GM18858 (cell line): ENCODE measurements at regions not wholly inside any gene's neighbourhood (a gene's known extent, or its start where the extent isn't known, plus 50 kb on each side); places are given as distances from the start of the nearest gene placed in this dataset.

ENCODE experiments used
- ATAC-seq: cut with Tn5 transposase; IDR thresholded peaks from one replicate; pipeline ENCODE4 v1.9.1; 2021; ENCODE audit not compliant: unreplicated experiment

DNA sequence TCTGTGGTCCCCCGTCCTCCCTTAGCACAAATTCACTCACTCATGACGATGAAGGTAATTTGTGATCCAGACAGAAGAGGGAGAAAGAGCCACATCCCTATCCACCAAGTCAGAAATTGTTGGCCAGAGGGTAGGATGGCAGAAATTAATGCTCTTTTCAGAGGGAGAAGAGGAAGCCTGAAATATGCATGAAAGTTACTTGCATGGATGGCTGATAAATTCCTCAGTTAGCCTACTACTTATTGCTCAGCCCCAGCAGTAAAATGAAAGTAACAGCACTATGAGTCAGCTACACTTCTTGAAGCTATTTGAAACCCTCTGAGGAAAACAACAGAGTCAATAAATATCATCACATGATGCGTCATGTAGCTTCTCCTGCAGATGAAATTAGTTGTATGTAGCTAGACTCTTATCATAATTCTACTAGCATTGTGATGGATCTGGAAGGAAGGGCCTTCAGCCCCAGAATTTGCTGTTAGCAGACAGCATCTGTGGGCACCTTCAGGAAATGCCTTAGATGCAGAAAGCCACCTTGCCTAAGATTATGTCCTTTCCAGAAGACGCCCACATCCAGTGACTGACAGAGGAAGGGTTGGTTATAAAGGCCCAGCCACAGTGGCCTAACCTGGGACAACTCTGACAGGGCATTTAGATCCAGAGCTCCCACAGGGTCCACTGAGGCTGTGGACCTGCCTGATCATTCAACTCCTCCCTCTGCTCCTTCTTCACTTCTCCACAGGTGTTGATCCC, 81.2 kb upstream of the CCDC112 start:
- ATAC-seq: peak; percentile 51

DNA sequence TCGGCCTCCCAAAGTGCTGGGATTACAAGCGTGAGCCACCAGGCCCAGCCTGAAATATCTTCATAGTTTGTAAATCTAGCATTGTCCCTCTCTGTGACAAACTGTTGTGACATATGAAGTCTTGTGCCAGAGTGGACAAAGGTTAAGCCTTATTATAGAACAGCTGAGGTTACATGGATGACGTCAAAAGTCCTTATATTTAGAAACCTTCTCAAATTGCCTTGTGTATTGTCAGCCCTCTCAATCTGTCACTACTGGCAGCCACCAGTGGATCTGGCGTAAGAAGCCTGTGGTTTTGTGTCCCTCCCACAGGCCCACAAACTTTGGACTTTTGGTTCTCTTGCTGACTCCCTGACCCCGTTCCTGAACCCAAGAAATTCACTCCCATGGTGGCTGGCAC, 79.4 kb upstream of the CCDC112 start:
- ATAC-seq: no peak

DNA sequence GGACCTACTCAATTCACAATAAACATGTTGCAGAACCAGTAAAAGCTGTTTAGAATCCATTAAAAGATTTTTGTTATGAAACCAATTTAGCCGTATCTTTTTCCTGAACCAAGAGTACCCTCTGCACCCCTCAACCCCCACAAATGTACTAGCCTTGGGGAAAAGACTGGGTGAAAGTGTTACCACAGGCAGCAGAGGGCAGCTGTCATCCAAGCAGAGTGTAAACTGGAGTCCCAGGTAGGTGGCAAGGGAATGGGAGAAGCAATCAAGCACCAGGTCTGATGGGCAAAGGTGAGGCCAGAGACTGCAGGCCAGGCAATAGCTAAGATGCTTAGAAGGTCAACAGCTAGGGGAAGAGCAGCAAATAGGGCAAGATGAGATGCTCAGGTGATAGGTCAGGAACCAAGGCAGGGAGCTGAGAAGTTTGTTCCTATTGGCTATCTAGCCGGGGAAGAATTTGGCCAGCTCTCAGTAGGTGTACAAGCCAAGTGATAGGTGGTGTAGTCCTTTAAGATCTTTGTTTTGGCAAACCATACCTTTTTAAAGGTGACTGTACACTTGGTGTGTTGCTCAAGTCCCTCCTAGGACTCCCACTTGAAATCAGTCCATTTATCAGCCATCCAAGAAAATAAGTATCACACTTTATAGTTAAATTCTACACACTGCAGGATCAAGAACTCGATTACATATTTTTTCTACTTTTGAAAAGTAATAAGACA, 77.8 kb upstream of the CCDC112 start:
- no peak for ATAC-seq

DNA sequence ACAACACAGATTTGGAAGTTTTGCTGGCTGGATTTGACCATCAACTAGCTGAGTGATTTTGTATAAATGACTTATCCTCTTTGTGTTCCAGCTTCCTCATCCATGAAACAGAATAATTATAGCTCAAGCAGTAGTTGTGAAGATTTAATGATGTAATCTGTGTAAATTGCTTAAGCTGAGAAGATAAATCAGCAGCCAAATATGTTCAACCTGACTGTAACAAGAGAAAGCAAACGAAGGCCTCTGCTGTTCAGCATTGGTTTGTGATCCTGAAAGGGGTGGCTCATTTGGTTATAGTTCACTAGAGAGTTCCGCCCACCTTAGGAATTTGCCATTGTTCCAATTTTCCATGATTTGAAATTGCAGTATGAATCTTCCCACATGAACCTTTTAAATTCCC, 75.7 kb upstream of the CCDC112 start:
- no peak for ATAC-seq

DNA sequence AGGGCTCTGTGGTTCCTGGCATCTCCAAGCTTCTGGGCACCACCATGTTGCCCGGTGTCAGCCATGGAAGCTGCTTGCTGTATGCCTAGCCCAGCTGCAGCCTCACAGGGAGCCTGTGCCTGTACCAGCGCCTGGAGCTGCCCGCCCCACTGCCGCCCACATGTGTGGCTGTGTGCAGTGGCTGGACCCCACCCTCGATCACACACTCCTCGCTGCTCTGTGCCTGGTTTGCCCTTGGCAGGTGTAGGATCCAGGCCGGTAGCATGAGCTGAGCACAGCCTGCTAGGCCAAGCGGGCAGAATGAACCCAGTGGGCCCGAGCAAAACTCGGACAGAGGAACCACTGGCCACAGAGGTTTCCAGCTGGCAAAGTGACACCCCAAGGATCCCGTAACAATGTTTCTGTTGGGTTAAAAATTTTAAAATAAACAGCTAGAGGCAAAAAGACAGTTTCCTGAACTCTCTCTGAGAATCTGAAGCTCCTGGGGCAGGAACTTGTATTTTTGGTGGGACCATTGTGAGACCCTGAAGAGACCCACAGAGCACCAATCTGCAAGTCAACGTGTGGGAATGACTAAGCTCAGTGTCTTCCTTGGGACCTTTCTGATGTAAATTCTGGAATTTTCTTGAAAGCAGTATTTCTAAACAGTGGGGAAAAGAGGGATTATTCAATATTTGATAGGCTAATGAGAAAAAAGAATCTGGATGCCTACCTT, 73.1 kb upstream of the CCDC112 start:
- no peak for ATAC-seq

DNA sequence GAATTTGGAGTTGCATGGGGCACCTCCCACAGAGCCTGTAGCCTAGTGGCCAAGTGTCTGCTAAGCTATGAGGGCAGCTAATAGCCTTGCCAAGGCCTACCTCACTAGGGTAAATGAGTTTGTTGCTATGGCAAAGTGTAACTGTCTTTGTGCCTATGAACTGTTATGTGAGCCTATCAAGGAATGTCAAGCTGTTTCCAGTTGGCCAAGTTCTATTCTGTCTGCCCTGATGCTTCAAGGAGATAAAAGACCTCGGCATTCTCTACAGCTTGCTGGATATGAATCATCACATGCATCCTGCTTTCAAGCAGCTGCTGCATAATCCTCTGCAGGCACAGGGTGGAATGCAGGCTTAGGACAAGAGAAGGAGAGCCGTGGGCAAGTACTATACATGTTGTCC, 69.8 kb upstream of the CCDC112 start:
- no peak for ATAC-seq

DNA sequence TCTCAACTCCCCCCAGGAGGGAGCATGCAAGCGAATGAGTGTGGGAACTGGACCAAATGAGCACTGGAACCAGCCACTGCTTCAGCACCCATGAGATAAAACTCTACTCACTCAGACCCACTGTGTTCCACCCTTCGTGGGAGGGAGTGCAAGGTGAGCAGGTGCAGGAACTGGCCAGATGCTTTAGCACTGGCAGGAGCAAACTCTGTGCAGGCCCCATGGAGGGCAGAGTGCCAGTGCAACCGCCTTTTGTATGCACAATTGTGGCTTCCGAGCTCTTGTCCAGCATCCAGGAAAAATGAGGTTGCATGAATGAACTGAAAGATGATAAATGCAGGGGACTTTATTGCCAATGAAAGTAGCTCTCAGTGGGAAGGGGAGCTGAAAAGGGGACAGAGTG, 67.4 kb upstream of the CCDC112 start:
- ATAC-seq: no peak

DNA sequence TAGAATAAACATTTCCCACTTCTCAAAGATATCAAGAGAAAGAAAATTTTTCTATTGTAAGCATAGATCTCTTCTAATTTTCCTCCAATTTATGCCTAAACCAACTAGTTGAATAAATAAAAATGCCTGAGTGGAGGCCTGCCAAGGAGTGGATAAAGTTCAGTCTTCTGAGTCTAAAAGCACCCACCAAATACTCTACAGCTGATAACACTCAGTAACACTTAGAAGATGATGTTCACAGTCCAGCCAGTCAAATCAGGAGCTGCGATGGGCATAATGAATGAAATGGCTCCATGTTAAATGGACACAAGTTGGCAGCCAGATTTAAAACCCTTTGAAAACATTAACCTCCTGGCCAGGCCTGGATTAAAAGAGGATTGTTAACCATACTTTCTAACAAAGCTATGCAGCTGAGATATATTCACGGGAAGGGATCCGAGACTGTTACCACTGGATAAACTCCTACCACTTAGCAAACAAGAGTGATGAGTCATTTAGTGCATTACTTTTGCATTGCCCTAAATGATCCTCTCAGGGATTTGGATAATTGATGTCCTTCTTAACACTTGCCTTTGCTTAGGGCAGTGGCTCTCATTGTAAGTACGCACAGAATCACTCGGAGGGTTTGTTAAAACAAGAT, 63.7 kb upstream of the CCDC112 start:
- ATAC-seq: no peak

DNA sequence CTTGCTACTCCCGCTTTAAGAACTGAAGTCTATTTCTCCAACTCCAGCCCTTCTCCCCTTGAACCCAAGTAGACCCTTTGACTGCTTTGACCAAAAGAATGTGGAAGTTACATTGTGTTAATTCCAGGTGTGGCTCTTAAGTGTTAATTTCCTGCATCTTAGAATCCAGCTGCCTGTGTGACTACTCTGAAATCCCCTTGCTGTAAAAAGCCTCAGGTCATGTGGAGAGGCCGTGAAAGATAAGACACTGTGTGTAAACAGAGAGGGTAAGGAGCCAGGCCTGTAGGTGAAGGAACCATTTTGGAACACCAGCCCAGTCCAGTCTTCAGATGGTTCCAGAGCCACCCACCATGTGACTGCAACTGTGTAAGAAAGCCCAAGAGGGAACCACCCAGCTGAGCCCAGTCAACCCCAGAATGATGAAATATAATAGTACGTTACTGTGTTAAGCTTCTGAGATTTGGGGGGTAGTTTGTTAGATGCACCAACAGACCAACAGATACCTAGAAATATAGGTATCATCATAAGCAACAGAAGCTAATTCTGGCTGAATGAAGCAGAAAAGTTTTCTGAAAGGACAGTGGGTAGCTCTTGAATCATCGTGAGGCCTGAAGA, 59.4 kb upstream of the CCDC112 start:
- no peak for ATAC-seq

DNA sequence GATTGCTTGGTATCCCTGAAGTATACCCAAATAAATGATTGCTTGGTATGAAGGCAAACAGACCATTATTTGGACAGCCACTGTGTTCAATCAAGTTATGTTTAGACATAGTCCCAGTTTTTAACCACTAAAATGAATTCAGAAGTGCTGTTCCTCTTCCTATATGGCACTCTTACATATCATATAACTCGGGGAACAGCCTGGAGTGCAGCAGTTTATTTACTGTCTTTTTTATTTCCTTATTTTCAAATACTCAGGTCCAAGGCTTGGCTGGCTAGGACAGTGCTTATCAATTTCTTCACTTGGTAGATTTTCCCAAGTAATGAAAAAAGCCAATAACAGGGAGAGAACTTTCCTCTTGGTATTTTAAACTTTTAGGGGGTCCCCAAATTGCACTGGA, 58.6 kb upstream of the CCDC112 start:
- ATAC-seq: no peak

DNA sequence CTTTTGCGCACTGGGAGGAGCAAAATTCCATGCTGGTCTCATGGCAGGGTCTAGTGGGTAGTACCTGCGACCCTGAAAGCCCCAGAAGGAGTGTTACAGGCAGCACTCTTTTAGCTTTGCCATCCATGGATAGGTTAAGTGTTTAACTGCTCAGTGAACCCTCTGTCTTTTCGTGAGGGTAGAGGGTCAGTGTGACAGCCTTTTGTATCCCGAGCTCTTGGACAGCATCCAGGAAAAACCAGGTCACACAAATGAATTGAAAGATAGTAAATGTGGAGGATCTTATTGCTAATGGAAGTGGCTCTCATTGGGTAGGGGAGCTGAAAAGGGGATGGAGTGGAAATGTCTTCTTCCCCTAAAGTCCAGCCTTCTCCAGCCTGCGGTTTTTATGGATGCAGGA, 57.8 kb upstream of the CCDC112 start:
- ATAC-seq: no peak

DNA sequence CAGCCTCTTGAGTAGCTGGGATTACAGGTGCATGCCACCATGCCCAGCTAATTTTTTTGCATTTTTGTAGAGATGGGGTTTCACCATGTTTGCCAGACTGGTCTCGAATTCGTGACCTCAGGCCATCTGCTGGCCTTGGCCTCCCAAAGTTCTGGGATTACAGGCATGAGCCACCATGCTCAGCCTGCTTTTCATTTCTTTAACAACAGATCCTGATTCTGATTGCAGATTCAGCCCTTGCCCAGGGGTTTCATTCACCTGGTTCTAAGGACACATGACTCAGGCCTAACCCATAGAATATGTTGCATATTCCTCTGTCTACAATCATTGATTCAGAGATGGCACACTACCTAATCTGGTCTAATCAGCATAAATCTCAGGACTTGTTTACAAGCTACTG, 56.1 kb upstream of the CCDC112 start:
- no peak for ATAC-seq

DNA sequence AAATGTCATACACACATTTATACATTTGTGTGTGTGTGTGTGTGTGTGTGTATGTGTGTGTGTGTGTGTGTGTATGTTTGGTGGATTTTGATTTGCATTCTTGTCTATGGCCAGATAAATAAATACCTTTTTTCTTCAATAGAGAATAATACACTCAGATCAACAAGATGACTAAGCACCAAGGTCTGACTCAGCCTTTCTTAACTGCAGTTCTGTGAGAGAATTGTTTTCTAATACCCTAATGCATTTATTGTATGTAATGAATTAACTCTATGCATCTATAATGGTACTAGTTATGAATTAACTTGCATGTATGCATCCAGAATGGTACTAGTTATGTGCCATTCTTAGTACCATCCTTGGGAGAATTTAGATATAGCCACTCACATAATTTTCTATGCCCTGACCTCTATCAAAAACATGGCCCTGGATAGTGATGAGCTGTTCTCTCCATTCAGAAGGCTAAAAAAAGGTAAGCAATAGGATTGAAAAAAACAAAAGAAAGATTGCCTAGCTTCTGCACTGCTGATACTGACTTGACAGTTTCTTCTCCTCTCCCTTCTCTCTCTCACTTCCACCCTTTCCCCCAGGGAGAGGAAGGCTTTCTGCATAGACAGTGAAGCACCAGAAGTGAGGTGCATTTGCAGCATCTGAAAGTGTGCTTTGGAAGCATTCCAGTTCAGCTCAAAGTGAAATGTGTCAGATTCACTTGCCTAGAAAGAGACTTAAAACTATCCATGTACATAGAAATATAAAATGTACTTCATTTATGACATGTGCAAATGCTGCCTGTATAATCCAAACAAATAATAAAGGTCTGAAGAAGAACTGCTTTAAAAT, 55.1 kb upstream of the CCDC112 start:
- ATAC-seq: no peak

DNA sequence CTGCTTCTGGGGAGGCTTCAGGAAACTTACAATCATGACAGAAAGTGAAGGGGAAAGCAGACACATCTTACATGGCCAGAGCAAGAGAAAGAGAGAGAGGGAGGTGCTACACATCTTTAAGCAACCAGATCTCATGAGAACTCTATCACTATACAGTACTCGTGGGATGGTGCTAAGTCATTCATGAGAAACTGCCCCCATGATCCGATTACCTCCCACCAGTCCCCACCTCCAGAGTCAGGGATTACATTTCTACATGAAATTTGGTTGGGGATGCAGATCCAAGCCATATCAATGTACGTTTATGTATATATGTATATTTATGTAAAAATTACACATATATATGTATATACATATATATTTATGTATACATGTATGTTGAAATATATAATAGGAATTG, 54.4 kb upstream of the CCDC112 start:
- ATAC-seq: no peak

DNA sequence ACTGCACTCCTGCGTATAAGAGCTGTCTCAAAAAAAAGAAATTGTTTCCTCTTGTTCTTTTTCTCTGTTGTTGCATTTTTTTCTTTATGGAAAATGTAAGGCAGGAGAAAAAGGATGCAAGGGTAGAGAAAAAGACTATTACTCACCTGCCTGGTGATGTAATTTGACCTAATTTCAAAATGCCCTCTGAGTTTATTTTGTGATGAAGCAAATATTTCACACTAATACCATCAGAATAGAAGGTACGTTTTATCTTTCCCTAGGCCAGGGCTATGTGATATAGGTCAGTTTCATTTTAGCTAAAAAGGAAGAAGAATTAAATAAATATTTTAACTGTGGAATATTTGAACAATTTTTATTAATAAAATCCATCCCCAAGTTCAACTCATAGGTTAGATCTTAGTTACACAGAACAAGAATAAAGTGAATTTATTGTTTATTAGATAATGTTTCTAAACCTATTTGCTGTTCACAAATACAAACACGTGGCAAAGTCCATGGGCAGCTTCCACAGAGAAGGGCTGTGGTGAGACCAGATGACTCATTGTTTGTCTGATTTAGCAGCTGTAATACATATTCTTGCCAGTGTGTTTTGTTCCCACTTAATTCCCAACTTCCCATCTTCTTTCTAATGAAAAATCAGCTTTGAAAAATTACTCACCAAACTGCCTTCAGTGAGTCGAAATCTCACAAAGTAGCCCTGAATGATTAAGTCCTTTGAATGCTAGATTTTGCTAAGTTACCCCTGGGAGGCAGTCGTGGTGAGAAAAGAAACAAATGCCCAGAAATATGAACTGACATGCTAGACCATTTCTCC, 52.8 kb upstream of the CCDC112 start:
- ATAC-seq: no peak

DNA sequence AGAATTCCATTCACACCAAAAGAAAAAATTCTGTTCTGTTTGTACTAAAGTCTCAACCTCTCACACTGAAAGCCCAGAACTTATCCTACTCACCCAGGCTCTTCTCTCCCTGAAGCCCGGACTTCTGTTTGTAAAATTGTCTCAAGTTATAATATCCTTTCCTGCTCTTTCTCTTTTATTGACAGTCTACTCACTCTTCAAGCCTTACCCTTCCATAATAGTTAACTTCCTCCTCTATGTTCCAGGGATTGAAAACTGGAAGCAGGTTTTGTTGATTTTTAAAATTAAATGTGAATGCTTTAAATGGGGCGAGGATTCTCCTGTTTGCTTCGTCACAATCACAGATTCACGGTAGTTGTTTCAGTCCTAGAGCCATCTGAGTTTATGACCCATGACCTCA, 51.7 kb upstream of the CCDC112 start:
- no peak for ATAC-seq
